HL-60 (cell line): ENCODE measurements at regions not wholly inside any gene's neighbourhood (a gene's known extent, or its start where the extent isn't known, plus 50 kb on each side); places are given as distances from the start of the nearest gene placed in this dataset.
A peak's percentile ranks its signal among the peaks of the same experiment; 100 is the strongest.

Source experiments
- DNase-seq, 2 experiments: peaks; one replicate each; pipeline ENCODE4 v3.0.0-alpha.2; 2010 to 2020; ENCODE audit warnings: low read depth in 1 of 2, low spot score in 1 of 2
- H3K27ac ChIP-seq: fragments of 250-450 bp; sonication (Bioruptor Pico); replicated peaks from 2 replicates; pipeline ENCODE4 v1.5.1; 2020; ENCODE audit warnings: mild to moderate bottlenecking, moderate library complexity
- H3K27me3 ChIP-seq: fragments of 250-450 bp; sonication (Bioruptor Pico); 2 replicates; pipeline ENCODE4 v1.5.1; 2021; ENCODE audit warnings: mild to moderate bottlenecking, moderate library complexity; ENCODE audit not compliant: insufficient read depth, poor library complexity, severe bottlenecking
- H3K4me3 ChIP-seq: replicated peaks from 2 replicates; pipeline ENCODE4 v1.5.1; 2011; ENCODE audit warnings: mild to moderate bottlenecking, control low read depth, low read length; ENCODE audit not compliant: insufficient read depth
- GABPA ChIP-seq: IDR thresholded peaks from 2 replicates; pipeline ENCODE4 v1.6.1; 2012; ENCODE audit warnings: low read depth
- POLR2AphosphoS5 ChIP-seq: IDR thresholded peaks from 2 replicates; pipeline ENCODE4 v1.6.1; 2012; ENCODE audit warnings: low read depth
- REST ChIP-seq: IDR thresholded peaks from 2 replicates; pipeline ENCODE4 v1.6.1; 2012; ENCODE audit warnings: low read depth; ENCODE audit not compliant: insufficient replicate concordance
- SPI1 ChIP-seq: IDR thresholded peaks from 2 replicates; pipeline ENCODE4 v1.6.1; 2012; ENCODE audit warnings: low read depth, mild to moderate bottlenecking, borderline replicate concordance
- TF ChIP-seq, protein P1 (sequence below): IDR thresholded peaks from one replicate; pipeline ENCODE4 v1.5.1; 2011; ENCODE audit warnings: low read length, control low read depth, inconsistent platforms; ENCODE audit not compliant: insufficient read depth

- no peak overlapping the region for H3K27ac ChIP-seq
- TF ChIP-seq GABPA, result no peak
- no peak for TF ChIP-seq SPI1
- TF ChIP-seq, protein P1, sequence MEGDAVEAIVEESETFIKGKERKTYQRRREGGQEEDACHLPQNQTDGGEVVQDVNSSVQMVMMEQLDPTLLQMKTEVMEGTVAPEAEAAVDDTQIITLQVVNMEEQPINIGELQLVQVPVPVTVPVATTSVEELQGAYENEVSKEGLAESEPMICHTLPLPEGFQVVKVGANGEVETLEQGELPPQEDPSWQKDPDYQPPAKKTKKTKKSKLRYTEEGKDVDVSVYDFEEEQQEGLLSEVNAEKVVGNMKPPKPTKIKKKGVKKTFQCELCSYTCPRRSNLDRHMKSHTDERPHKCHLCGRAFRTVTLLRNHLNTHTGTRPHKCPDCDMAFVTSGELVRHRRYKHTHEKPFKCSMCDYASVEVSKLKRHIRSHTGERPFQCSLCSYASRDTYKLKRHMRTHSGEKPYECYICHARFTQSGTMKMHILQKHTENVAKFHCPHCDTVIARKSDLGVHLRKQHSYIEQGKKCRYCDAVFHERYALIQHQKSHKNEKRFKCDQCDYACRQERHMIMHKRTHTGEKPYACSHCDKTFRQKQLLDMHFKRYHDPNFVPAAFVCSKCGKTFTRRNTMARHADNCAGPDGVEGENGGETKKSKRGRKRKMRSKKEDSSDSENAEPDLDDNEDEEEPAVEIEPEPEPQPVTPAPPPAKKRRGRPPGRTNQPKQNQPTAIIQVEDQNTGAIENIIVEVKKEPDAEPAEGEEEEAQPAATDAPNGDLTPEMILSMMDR, result no peak
- TF ChIP-seq POLR2AphosphoS5, result no peak
- no peak for TF ChIP-seq REST
Measured at GRCh38 chr2:63697160-63697559, 108.4 kb downstream of the MDH1 start.

GRCh38 chr2:63698786-63699548, 110.2 kb downstream of the MDH1 start:
- no peaks in the 10 kb centered on the region for H3K27me3 ChIP-seq
- peak in 1 of 2 experiments; percentile 28 for DNase-seq
- no peak overlapping the region for H3K4me3 ChIP-seq
- TF ChIP-seq POLR2AphosphoS5, result no peak
- no peak for TF ChIP-seq GABPA
- TF ChIP-seq, protein P1, result peak; percentile 21
- no peak for TF ChIP-seq REST
- no peak overlapping the region for H3K27ac ChIP-seq

More at GRCh38 chr2:63697160-63697559, 108.4 kb downstream of the MDH1 start:
- no peak for DNase-seq
- Histone ChIP-seq H3K4me3 (no peak overlapping the region), H3K27me3 (no peaks in the 10 kb centered on the region)

DNA sequence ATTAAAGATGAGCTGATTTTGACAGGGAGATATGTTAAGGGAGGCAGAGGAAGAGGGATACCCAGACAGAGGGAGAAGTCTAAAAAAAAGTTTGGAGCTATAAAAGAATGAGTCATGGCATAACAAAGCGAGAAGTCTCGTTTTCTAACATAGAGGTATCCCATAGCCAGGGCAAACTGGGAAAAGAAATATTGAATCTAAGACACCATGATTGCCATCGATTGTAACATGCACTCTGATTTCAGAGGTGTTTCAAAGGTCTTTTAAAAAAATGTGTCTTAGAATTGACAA, 110.7 kb downstream of the MDH1 start:
- no peak overlapping the region for H3K27ac ChIP-seq
- no peaks in the 10 kb centered on the region for H3K27me3 ChIP-seq
- TF ChIP-seq GABPA (no peak), POLR2AphosphoS5 (no peak), REST (no peak), SPI1 (no peak)
- TF ChIP-seq, protein P1, result no peak
- H3K4me3 ChIP-seq, result no peak overlapping the region
- no peak for DNase-seq
